ENCODE measurements at regions not wholly inside any gene's neighbourhood (a gene's known extent, or its start where the extent isn't known, plus 50 kb on each side); places are given as distances from the start of the nearest gene placed in this dataset.
"Not testable (repeated sequence)": the region's sequence is repeated elsewhere in the genome, so short reads cannot be mapped to it uniquely, and the experiment has no call there.

DNA sequence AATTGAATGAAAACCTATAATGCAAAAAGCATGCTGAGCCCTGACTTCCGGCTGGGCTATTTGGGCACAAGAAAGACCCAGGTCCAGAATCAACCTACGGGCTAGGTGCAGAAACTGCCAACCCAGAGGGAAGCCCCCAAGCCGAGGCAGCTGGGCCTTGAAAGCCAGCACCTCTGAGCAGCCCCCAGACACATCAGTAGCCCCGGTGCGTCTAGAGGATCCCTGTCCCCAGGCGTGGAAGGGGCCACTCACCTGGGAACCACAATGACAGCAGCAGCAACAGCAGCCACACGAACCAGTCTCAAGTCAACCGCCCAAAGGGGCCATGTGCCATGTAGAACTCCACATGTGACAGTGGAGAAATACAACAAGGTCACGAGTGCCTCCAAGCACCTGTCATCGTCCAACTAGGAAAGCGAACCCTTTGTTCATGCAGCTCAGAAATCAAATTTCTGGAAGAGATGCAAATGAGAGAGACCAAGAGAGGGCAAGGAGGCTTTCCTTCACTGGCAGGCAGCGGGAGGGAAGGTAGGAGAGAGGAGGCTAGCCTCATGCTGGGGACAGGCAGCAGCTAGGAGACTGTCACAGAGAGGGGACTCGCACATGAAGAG lies 57.5 kb upstream of the CHST15 start:
- Histone ChIP-seq H3K9me3 (ENCODE audit: control insufficient read depth, insufficient read depth, low read length) (peaks cover 6% of the 10 kb centered on the region; the same call in 1 of the 2 replicates), H3K4me3 (ENCODE audit: low read length) (no peak overlapping the region), H3K27me3 (ENCODE audit: control insufficient read depth, low read length) (no peaks in the 10 kb centered on the region), H3F3A (ENCODE audit: control insufficient read depth, insufficient read depth) (no peaks in the 10 kb centered on the region), H3K36me3 (ENCODE audit: control insufficient read depth, low read length) (no peaks in the 10 kb centered on the region), H3K27ac (ENCODE audit: low read depth, low read length) (no peak overlapping the region), H3K4me2 (ENCODE audit: low read length) (no peak overlapping the region), H4K20me1 (ENCODE audit: control insufficient read depth, insufficient read depth, low read depth, low read length) (no peaks in the 10 kb centered on the region), H3K9me2 (replicated peaks; ENCODE audit: control insufficient read depth, low read length) (no peaks in the 10 kb centered on the region), H3K4me1 (ENCODE audit: control insufficient read depth, low read length) (peaks cover 18% of the 10 kb centered on the region), H3K79me2 (ENCODE audit: control insufficient read depth, low read length) (no peaks in the 10 kb centered on the region)
- no peak for TF ChIP-seq EZH2phosphoT487 (IDR thresholded peaks at IDR 0.05; ENCODE audit: borderline replicate concordance, low read length)
- TF ChIP-seq, protein P1, sequence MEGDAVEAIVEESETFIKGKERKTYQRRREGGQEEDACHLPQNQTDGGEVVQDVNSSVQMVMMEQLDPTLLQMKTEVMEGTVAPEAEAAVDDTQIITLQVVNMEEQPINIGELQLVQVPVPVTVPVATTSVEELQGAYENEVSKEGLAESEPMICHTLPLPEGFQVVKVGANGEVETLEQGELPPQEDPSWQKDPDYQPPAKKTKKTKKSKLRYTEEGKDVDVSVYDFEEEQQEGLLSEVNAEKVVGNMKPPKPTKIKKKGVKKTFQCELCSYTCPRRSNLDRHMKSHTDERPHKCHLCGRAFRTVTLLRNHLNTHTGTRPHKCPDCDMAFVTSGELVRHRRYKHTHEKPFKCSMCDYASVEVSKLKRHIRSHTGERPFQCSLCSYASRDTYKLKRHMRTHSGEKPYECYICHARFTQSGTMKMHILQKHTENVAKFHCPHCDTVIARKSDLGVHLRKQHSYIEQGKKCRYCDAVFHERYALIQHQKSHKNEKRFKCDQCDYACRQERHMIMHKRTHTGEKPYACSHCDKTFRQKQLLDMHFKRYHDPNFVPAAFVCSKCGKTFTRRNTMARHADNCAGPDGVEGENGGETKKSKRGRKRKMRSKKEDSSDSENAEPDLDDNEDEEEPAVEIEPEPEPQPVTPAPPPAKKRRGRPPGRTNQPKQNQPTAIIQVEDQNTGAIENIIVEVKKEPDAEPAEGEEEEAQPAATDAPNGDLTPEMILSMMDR (IDR thresholded peaks at IDR 0.05; ENCODE audit: low read depth, low read length, poor library complexity, severe bottlenecking), result no peak

DNA sequence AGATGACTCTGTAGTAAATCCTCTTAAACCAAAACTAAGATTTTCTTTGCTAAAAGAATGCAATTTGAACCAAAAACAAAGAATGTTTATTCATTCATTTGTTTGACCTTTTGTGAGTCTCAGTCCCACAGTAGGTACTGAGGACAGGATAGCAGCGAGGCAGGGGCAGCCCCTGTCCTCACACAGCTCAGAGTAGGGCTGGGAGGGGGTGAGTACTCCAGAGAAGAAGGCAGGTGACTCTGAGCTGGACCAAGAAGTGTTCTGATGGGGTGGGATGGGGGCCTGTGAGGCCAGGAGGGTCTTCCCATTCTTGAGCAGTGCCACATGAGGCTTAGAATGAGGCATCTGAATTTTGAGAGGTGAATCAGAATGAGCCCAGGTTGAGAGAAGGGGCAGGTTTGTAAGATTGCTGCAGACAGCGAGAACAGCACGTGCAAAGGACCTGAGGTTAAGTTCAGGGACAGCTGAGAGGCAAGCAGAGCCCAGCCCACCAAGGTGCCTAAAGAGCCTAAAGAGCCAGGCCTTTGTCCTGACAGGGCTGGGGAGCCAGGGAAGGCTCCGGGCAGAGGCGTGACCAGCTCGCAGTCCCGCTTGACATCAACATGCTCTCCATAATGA lies 56.9 kb upstream of the CHST15 start:
- no peaks in the 10 kb centered on the region for H3K36me3 ChIP-seq (ENCODE audit: control insufficient read depth, low read length)
- no peak overlapping the region for H3K27ac ChIP-seq (ENCODE audit: low read depth, low read length)
- no peak overlapping the region for H3K4me3 ChIP-seq (ENCODE audit: low read length)
- peaks cover 18% of the 10 kb centered on the region for H3K4me1 ChIP-seq (ENCODE audit: control insufficient read depth, low read length)
- H3K4me2 ChIP-seq (ENCODE audit: low read length), result no peak overlapping the region
- H4K20me1 ChIP-seq (ENCODE audit: control insufficient read depth, insufficient read depth, low read depth, low read length), result no peaks in the 10 kb centered on the region
- no peaks in the 10 kb centered on the region for H3K79me2 ChIP-seq (ENCODE audit: control insufficient read depth, low read length)
- H3K9me3 ChIP-seq (ENCODE audit: control insufficient read depth, insufficient read depth, low read length), result peaks cover 6% of the 10 kb centered on the region; the same call in 1 of the 2 replicates
- H3F3A ChIP-seq (ENCODE audit: control insufficient read depth, insufficient read depth), result no peaks in the 10 kb centered on the region
- TF ChIP-seq, protein P1 (IDR thresholded peaks at IDR 0.05; ENCODE audit: low read depth, low read length, poor library complexity, severe bottlenecking), result no peak
- TF ChIP-seq EZH2phosphoT487 (IDR thresholded peaks at IDR 0.05; ENCODE audit: borderline replicate concordance, low read length), result no peak
- H3K27me3 ChIP-seq (ENCODE audit: control insufficient read depth, low read length), result no peaks in the 10 kb centered on the region
- no peaks in the 10 kb centered on the region for H3K9me2 ChIP-seq (replicated peaks; ENCODE audit: control insufficient read depth, low read length)

DNA sequence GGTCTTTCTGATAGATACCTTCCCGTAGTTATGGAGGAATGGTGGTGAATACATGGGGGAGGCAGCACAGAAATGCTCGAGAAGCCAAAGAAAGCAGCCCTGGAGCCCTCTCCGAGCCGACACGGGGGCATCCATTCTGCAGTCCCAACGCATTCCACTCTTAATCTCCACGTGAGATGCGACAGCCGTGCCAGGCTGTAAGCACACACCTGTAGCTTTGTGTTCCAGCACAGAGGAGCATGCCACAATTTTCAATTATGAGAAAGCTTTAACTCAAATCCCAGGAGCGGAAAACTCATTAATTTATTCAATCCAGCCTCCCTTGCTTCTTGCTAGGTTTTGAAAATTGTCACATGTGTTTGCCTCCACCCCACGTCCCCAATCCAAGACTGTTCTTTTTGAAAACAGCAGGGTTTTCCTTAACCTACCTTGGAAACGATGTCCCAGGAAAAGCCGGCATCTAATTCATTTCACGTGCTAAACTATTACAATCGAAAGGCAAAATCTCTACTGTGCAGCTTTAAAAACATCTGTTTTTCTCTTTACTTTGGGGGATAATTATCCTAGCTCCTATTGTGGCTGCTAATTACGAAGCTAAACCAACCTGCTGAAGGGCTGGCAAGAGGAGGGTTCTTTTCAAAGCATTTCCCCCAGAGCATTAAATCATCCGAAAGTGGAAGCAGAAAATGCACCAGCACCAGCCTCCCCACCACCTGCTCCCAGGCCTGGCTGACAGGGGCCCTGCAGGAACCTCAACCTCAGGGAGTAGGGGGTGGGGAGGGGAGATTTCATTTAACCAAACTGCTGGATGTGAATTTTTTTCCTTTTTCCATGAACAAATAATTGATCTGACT lies 56.0 kb upstream of the CHST15 start:
- Histone ChIP-seq H3K9me3 (ENCODE audit: control insufficient read depth, insufficient read depth, low read length) (no peaks in the 10 kb centered on the region; the same call in 1 of the 2 replicates), H3K4me1 (ENCODE audit: control insufficient read depth, low read length) (peaks cover 27% of the 10 kb centered on the region), H3K27ac (ENCODE audit: low read depth, low read length) (no peak overlapping the region), H3K79me2 (ENCODE audit: control insufficient read depth, low read length) (no peaks in the 10 kb centered on the region), H3F3A (ENCODE audit: control insufficient read depth, insufficient read depth) (no peaks in the 10 kb centered on the region), H3K9me2 (replicated peaks; ENCODE audit: control insufficient read depth, low read length) (no peaks in the 10 kb centered on the region), H3K36me3 (ENCODE audit: control insufficient read depth, low read length) (no peaks in the 10 kb centered on the region), H3K27me3 (ENCODE audit: control insufficient read depth, low read length) (no peaks in the 10 kb centered on the region), H4K20me1 (ENCODE audit: control insufficient read depth, insufficient read depth, low read depth, low read length) (no peaks in the 10 kb centered on the region), H3K4me2 (ENCODE audit: low read length) (no peak overlapping the region), H3K4me3 (ENCODE audit: low read length) (no peak overlapping the region)
- TF ChIP-seq, protein P1 (IDR thresholded peaks at IDR 0.05; ENCODE audit: low read depth, low read length, poor library complexity, severe bottlenecking), result no peak
- no peak for TF ChIP-seq EZH2phosphoT487 (IDR thresholded peaks at IDR 0.05; ENCODE audit: borderline replicate concordance, low read length)

DNA sequence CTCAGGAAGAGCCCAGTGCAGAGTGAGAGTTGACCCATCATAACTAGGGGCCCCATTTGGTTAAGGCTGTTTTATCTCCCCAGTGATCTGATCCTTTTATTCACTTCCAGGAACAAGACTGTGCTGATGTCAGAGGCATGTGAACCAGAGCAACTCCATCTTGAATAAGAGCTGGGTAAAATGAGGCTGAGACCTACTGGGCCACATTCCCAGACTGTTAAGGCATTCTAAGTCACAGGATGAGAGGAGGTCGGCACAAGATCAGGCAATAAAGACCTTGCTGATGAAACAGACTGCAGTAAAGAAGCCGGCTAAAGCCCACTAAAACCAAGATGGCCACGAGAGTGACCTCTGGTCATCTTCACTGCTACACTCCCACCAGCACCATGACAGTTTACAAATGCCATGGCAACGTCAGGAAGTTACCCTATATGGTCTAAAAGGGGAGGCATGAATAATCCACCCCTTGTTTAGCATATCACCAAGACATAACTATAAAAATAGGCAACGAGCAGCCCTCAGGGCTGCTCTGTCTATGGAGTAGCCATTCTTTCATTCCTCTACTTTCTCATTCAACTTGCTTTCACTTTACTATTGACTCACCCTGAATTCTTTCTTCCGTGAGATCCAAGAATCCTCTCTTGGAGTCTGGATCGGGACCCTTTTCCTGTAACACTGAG lies 55.3 kb upstream of the CHST15 start:
- not testable (repeated sequence) for H3K9me3 ChIP-seq (ENCODE audit: control insufficient read depth, insufficient read depth, low read length); H3K4me2 ChIP-seq (ENCODE audit: low read length); H3K27ac ChIP-seq (ENCODE audit: low read depth, low read length)

More for the DNA sequence above, 55.3 kb upstream of the CHST15 start:
- not testable (repeated sequence) for H4K20me1 ChIP-seq (ENCODE audit: control insufficient read depth, insufficient read depth, low read depth, low read length); H3K4me3 ChIP-seq (ENCODE audit: low read length); H3K36me3 ChIP-seq (ENCODE audit: control insufficient read depth, low read length); H3K9me2 ChIP-seq (replicated peaks; ENCODE audit: control insufficient read depth, low read length); H3F3A ChIP-seq (ENCODE audit: control insufficient read depth, insufficient read depth); H3K79me2 ChIP-seq (ENCODE audit: control insufficient read depth, low read length); H3K27me3 ChIP-seq (ENCODE audit: control insufficient read depth, low read length)
- peaks cover 30% of the 10 kb centered on the region for H3K4me1 ChIP-seq (ENCODE audit: control insufficient read depth, low read length)
